ENCODE measurements at regions not wholly inside any gene's neighbourhood (a gene's known extent, or its start where the extent isn't known, plus 50 kb on each side); places are given as distances from the start of the nearest gene placed in this dataset.

DNA sequence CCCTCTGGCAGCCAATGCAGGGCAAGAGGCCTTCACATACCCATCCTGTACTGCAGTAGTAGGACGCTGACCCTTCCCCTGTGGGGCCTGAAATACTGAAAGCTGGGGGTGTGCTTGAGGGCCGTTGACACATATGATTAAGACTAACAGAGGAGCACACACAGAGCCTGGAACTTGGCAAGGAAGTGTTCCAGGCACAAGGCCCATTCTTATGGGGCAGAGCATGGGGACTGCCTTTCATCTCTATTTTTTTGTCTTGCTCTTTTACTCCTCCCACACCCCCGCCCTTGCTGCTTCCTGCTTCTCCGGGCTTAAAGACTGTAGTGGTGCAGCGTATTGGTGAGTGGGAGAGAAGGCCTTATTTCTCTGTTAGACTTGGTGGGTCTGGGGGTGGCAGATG lies 137.4 kb downstream of the BACH1 start:
- Histone ChIP-seq H3K9me3 (ENCODE audit: insufficient read depth in 2 of 2, low read depth in 1 of 2, low read length in 1 of 2) (no peaks in the 10 kb centered on the region), H3K9ac (replicated peaks in 1 of 4; ENCODE audit: extremely low read depth in 1 of 4, low read depth in 3 of 4, low read length in 3 of 4) (no peak overlapping the region), H2BK120ac (replicated peaks; ENCODE audit: low read depth, low read length) (no peak overlapping the region), H2BK12ac (ENCODE audit: low read depth, low read length) (no peak overlapping the region), H3K4me2 (ENCODE audit: insufficient read depth in 1 of 2, low read depth in 2 of 2, low read length in 2 of 2) (no peak overlapping the region), H3K27ac (ENCODE audit: low read depth, low read length) (no peak overlapping the region), H3K79me1 (ENCODE audit: low read depth, low read length) (no peaks in the 10 kb centered on the region), H2BK20ac (ENCODE audit: low read length) (no peak overlapping the region), H3K18ac (ENCODE audit: extremely low read depth, low read length) (no peak overlapping the region), H4K5ac (ENCODE audit: insufficient read length, low read depth, low read length) (no peak overlapping the region), H4K8ac (ENCODE audit: extremely low read depth, insufficient read depth, low read length) (no peak overlapping the region; the same call in 1 of the 2 replicates), H4K20me1 (replicated peaks in 1 of 2; ENCODE audit: control insufficient read depth in 1 of 2, insufficient read depth in 2 of 2, low read length in 2 of 2) (no peaks in the 10 kb centered on the region), H3K4me1 (replicated peaks in 1 of 4; ENCODE audit: control insufficient read depth in 3 of 4, insufficient read depth in 4 of 4, low read length in 3 of 4) (peaks cover 0 to 3% (median 0%) of the 10 kb centered on the region in 4 experiments; a peak in 1 of 7 replicates), H2AFZ (ENCODE audit: low read length) (no peak overlapping the region), H3K36me3 (ENCODE audit: control insufficient read depth in 2 of 4, insufficient read depth in 4 of 4, low read length in 3 of 4) (no peaks in the 10 kb centered on the region), H3K14ac (ENCODE audit: insufficient read length) (no peak overlapping the region), H3K23me2 (ENCODE audit: low read depth, low read length) (no peaks in the 10 kb centered on the region), H3K4ac (replicated peaks; ENCODE audit: insufficient read length, low read depth, low read length) (no peak overlapping the region), H4K91ac (replicated peaks; ENCODE audit: insufficient read length, low read length) (no peak overlapping the region), H2BK15ac (ENCODE audit: low read length) (no peak overlapping the region), H3K4me3 (ENCODE audit: extremely low read depth in 1 of 4, insufficient read depth in 2 of 4, low read depth in 3 of 4, low read length in 4 of 4) (no peak overlapping the region), H3K56ac (replicated peaks; ENCODE audit: insufficient read length, low read depth, low read length) (no peak overlapping the region), H2BK5ac (ENCODE audit: low read depth, low read length) (no peak overlapping the region), H3K27me3 (replicated peaks in 1 of 4; ENCODE audit: control insufficient read depth in 3 of 4, extremely low read depth in 1 of 4, insufficient read depth in 3 of 4, low read length in 3 of 4) (no peaks in the 10 kb centered on the region), H2AK5ac (ENCODE audit: low read depth, low read length) (no peak overlapping the region), H3K23ac (ENCODE audit: insufficient read length) (no peak overlapping the region), H3K79me2 (ENCODE audit: control insufficient read depth in 1 of 2, insufficient read depth in 2 of 2, low read length in 2 of 2) (no peaks in the 10 kb centered on the region)
- ChIA-PET CTCF (ENCODE audit: partially characterized antibody) (no interaction called here), POLR2A (ENCODE audit: partially characterized antibody) (no interaction called here)
- no peak for FAIRE-seq
- TF ChIP-seq CBX5 (IDR thresholded peaks at IDR 0.05; ENCODE audit: low read depth, low read length), result no peak
- TF ChIP-seq SIX5 (IDR thresholded peaks at IDR 0.05; ENCODE audit: low read depth, low read length), result no peak
- no peak for TF ChIP-seq HDAC2 (IDR thresholded peaks at IDR 0.05; ENCODE audit: borderline replicate concordance in 1 of 2, low read depth in 2 of 2, low read length in 2 of 2)
- TF ChIP-seq BCL11A (IDR thresholded peaks at IDR 0.05; ENCODE audit: low read depth in 2 of 2, low read length in 2 of 2), result no peak
- no peak for TF ChIP-seq KDM4A (IDR thresholded peaks at IDR 0.05; ENCODE audit: low read depth, low read length, severe bottlenecking)
- TF ChIP-seq, protein P1, sequence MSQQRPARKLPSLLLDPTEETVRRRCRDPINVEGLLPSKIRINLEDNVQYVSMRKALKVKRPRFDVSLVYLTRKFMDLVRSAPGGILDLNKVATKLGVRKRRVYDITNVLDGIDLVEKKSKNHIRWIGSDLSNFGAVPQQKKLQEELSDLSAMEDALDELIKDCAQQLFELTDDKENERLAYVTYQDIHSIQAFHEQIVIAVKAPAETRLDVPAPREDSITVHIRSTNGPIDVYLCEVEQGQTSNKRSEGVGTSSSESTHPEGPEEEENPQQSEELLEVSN (IDR thresholded peaks at IDR 0.05), result no peak
- TF ChIP-seq HDAC6 (IDR thresholded peaks at IDR 0.05; ENCODE audit: low read depth, low read length), result no peak
- TF ChIP-seq RBBP5 (IDR thresholded peaks at IDR 0.05; ENCODE audit: borderline replicate concordance, low read depth, low read length), result no peak
- TF ChIP-seq, protein P2, sequence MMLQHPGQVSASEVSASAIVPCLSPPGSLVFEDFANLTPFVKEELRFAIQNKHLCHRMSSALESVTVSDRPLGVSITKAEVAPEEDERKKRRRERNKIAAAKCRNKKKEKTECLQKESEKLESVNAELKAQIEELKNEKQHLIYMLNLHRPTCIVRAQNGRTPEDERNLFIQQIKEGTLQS (IDR thresholded peaks at IDR 0.05; ENCODE audit: insufficient read depth, low read depth, low read length), result no peak
- WGBS, 2 experiments (ENCODE audit: extremely low coverage in 1 of 2, insufficient coverage in 1 of 2, insufficient read length in 1 of 2, insufficient replicate concordance in 2 of 2, low coverage in 1 of 2, low lambda C conversion rate in 2 of 2, missing lambda C conversion rate in 1 of 2), result 79% methylated on average over 5 of the region's 5 CpGs; no CpG with 5 or more reads in 1 of the 2 experiments
- no peak for DNase-seq (ENCODE audit: low read depth in 1 of 2, low spot score in 2 of 2)

All from H1 (cell line).